IgD-negative memory B cell (primary cell): ENCODE measurements at regions not wholly inside any gene's neighbourhood (a gene's known extent, or its start where the extent isn't known, plus 50 kb on each side); places are given as distances from the start of the nearest gene placed in this dataset.

ENCODE experiments used
- H3K27ac Mint-ChIP-seq, 3 donors: one replicate each; pipeline ENCODE4 v1.8.0; 2020 to 2022; ENCODE audit warnings: mild to moderate bottlenecking in 3 of 3, mixed read lengths in 3 of 3, moderate library complexity in 1 of 3
- H3K27me3 Mint-ChIP-seq: one replicate; pipeline ENCODE4 v1.8.0; 2021; ENCODE audit warnings: mixed read lengths
- H3K36me3 Mint-ChIP-seq: one replicate; pipeline ENCODE4 v1.8.0; 2020; ENCODE audit warnings: mild to moderate bottlenecking, mixed read lengths
- H3K4me1 Mint-ChIP-seq, 3 donors: one replicate each; pipeline ENCODE4 v1.8.0; 2020 to 2022; ENCODE audit warnings: mixed read lengths in 3 of 3, mild to moderate bottlenecking in 1 of 3
- H3K4me3 Mint-ChIP-seq, 4 donors: one replicate each; pipeline ENCODE4 v1.8.0; 2020 to 2022; ENCODE audit warnings: mild to moderate bottlenecking in 4 of 4, mixed read lengths in 4 of 4, moderate library complexity in 3 of 4
- H3K9me3 Mint-ChIP-seq, 3 donors: one replicate each; pipeline ENCODE4 v1.8.0; 2020 to 2021; ENCODE audit warnings: mixed read lengths in 3 of 3, mild to moderate bottlenecking in 1 of 3

DNA sequence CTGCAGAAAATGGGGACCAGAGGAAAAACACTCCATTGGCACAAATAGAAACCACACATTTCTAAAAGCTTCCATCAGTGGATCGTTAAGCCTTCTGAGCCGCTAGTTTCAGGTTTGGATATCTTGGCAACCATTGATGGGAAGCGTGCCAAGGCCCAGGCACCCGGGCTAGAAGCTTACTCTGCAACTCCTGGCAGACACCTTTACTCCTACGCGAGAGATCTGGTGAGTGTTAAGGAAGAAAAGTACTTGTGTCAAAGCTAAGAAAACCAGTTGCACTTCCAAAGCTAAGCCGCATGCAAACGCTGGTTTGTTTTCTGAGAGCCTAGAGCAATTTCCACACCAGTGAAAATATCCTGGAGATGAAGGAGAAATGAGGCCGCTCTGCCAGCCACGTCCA is 472.4 kb downstream of the PMP22 start:
- H3K9me3 Mint-ChIP-seq: peaks cover 0 to 2% (median 0%) of the 10 kb centered on the region in 3 donors
- no peak overlapping the region for H3K27ac Mint-ChIP-seq
- peaks cover 1% of the 10 kb centered on the region for H3K36me3 Mint-ChIP-seq
- H3K4me3 Mint-ChIP-seq: no peak overlapping the region
- peaks cover 0 to 10% (median 0%) of the 10 kb centered on the region in 3 donors for H3K4me1 Mint-ChIP-seq
- peaks cover 14% of the 10 kb centered on the region for H3K27me3 Mint-ChIP-seq

GRCh38 chr17:14791221-14791620 is 473.9 kb downstream of the PMP22 start:
- H3K9me3 Mint-ChIP-seq: peaks cover 0 to 2% (median 0%) of the 10 kb centered on the region in 3 donors
- H3K36me3 Mint-ChIP-seq: no peaks in the 10 kb centered on the region
- H3K27me3 Mint-ChIP-seq: peaks cover 12% of the 10 kb centered on the region
- H3K27ac Mint-ChIP-seq: no peak overlapping the region
- H3K4me3 Mint-ChIP-seq: no peak overlapping the region
- peaks cover 0 to 10% (median 0%) of the 10 kb centered on the region in 3 donors for H3K4me1 Mint-ChIP-seq

- peak overlapping the region in 1 of 4 donors; percentile 73 for H3K4me3 Mint-ChIP-seq
Measured at GRCh38 chr17:14790521-14790920, 474.6 kb downstream of the PMP22 start.

DNA sequence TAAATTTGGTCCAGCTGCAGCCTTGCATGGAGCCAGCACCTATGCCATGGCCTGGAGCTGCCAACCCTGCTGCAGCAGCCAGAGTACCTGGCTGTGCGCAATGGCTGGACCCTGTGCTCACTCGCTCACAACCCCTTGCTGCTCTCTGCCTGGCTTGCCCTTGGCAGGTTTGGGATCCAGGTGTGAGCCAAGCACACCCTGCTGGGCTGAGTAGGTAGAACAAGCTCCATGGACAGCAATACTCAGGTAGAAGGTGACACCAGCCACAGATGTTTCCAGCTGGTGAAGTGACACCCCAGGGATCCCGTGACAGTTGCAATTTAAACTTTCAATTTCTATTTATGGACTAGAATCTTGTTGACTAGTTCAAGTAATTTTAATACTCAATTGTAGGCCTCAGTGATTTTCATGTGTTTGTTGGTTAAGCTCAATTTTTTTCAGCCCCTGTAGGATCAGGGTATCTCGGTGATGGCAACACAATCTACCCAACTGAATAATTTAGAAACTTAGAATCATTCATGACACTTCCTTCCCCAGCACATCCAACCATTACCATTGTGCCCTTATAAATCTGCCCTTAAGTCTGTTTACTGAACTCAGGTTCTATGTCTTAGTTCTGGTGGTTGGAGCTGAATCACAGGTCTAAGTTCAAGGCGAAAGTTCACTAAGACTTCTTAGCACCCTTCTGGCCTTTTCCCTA is 480.0 kb downstream of the PMP22 start:
- Mint-ChIP-seq H3K9me3 (peaks cover 0 to 2% (median 0%) of the 10 kb centered on the region in 3 donors), H3K4me3 (no peak overlapping the region), H3K27me3 (no peaks in the 10 kb centered on the region), H3K27ac (no peak overlapping the region), H3K36me3 (no peaks in the 10 kb centered on the region), H3K4me1 (peaks cover 0 to 5% (median 3%) of the 10 kb centered on the region in 3 donors)

More at GRCh38 chr17:14790521-14790920, 474.6 kb downstream of the PMP22 start:
- Mint-ChIP-seq H3K36me3 (no peaks in the 10 kb centered on the region), H3K9me3 (peaks cover 0 to 2% (median 0%) of the 10 kb centered on the region in 3 donors), H3K27ac (peak overlapping the region in 1 of 3 donors; percentile 17), H3K27me3 (peaks cover 12% of the 10 kb centered on the region), H3K4me1 (peaks cover 0 to 10% (median 0%) of the 10 kb centered on the region in 3 donors)

DNA sequence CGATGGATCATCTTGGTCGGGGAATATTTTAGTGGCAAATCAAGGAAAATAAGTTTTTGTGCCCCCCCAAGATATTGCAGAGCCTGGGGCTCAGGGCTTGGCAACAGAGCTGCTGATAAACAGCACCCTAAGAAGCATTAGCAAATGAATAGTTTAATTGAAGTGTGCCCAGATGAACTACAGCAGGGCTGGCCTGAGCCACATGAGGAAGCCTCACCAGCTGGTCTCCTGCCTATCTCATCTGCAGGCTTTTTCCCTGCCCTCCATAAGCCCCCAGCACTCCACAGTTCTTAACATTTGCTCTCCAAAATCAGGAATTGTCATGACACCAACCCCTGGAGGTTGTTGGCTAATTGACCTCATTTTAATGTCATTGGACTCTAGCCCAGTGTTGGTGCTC is 480.2 kb downstream of the HS3ST3B1 start:
- no peaks in the 10 kb centered on the region for H3K9me3 Mint-ChIP-seq
- H3K27ac Mint-ChIP-seq: no peak overlapping the region
- no peaks in the 10 kb centered on the region for H3K27me3 Mint-ChIP-seq
- peaks cover 0 to 4% (median 3%) of the 10 kb centered on the region in 3 donors for H3K4me1 Mint-ChIP-seq
- no peak overlapping the region for H3K4me3 Mint-ChIP-seq
- H3K36me3 Mint-ChIP-seq: no peaks in the 10 kb centered on the region

DNA sequence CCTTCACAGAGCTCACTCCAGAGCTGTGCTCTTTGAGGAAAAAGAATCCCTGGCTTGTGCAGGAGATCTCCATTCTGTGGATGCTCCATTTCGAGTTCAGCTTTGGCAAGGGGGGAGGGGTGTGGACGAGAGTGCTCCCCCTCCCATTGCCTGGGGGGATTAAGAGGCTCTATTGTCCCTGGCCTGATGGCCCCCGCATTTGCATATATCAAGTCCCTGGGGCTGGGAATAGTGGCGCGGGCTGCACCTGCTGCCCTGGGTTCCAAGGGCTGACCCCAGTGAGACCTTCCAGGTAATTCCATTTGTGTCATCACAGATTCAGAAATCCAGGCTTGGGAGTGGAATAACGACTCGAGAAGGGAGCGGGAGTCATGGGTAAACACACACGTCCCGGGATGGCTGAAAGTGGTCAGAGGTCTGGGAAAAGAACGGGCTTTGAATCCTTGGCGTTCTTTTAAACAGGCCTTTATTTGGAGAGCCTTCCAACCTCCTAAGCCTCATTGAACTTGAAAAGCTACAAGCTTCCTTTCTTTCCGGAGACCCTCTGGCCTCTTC is 479.3 kb downstream of the HS3ST3B1 start:
- Mint-ChIP-seq H3K9me3 (peaks cover 0 to 3% (median 0%) of the 10 kb centered on the region in 3 donors), H3K27ac (peak overlapping the region in 1 of 3 donors; percentile 2), H3K27me3 (no peaks in the 10 kb centered on the region), H3K4me1 (peaks cover 0 to 1% (median 0%) of the 10 kb centered on the region in 3 donors), H3K4me3 (no peak overlapping the region), H3K36me3 (no peaks in the 10 kb centered on the region)

DNA sequence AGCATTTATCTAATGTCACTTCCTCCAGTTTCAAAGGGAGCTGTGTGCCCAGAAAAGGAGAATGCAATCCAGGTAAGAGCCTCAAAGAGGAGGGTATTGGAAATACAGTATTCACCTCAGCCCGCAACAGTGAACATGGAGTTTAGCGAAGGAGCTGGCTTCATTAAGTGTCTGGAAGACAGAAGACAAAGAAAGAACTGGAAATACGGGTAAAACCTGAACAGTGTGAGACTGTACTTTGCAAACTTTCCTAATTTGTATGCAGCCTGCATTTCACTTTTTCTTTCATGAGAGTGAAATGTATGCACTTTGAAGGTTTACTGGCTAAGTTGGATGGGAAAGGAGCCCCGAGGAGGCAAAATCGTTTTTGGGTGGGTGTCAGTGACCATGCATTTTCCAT is 478.4 kb downstream of the HS3ST3B1 start:
- H3K4me3 Mint-ChIP-seq: no peak overlapping the region
- no peak overlapping the region for H3K27ac Mint-ChIP-seq
- H3K4me1 Mint-ChIP-seq: no peaks in the 10 kb centered on the region
- no peaks in the 10 kb centered on the region for H3K27me3 Mint-ChIP-seq
- peaks cover 4% of the 10 kb centered on the region for H3K36me3 Mint-ChIP-seq
- peaks cover 0 to 4% (median 3%) of the 10 kb centered on the region in 3 donors for H3K9me3 Mint-ChIP-seq

DNA sequence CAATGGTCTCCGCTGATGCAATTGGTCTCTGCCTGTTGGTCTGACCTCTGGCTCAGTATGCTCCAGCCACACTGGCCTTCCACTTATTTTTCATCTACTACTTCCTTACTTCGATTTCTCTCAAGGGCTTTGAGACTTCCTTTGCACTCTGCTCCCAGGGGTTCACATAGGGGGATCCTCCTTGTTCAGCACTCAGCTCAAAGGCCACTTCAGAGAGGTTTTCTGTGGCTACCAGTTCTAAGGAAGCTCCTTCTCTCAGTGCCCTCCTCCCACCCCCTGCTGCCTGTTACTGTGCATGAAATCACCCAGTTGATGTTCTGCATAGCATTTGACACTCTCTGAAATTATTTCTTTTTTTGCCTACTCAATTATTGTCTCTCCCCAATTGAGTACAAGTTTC is 476.4 kb downstream of the HS3ST3B1 start:
- Mint-ChIP-seq H3K4me1 (no peaks in the 10 kb centered on the region), H3K36me3 (peaks cover 4% of the 10 kb centered on the region), H3K27ac (no peak overlapping the region), H3K4me3 (no peak overlapping the region), H3K27me3 (no peaks in the 10 kb centered on the region), H3K9me3 (peaks cover 0 to 5% (median 3%) of the 10 kb centered on the region in 3 donors)

GRCh38 chr17:14776791-14777190 is 475.9 kb downstream of the HS3ST3B1 start:
- no peaks in the 10 kb centered on the region for H3K4me1 Mint-ChIP-seq
- H3K27me3 Mint-ChIP-seq: no peaks in the 10 kb centered on the region
- H3K36me3 Mint-ChIP-seq: peaks cover 4% of the 10 kb centered on the region
- H3K9me3 Mint-ChIP-seq: peaks cover 0 to 5% (median 3%) of the 10 kb centered on the region in 3 donors
- no peak overlapping the region for H3K4me3 Mint-ChIP-seq
- no peak overlapping the region for H3K27ac Mint-ChIP-seq

DNA sequence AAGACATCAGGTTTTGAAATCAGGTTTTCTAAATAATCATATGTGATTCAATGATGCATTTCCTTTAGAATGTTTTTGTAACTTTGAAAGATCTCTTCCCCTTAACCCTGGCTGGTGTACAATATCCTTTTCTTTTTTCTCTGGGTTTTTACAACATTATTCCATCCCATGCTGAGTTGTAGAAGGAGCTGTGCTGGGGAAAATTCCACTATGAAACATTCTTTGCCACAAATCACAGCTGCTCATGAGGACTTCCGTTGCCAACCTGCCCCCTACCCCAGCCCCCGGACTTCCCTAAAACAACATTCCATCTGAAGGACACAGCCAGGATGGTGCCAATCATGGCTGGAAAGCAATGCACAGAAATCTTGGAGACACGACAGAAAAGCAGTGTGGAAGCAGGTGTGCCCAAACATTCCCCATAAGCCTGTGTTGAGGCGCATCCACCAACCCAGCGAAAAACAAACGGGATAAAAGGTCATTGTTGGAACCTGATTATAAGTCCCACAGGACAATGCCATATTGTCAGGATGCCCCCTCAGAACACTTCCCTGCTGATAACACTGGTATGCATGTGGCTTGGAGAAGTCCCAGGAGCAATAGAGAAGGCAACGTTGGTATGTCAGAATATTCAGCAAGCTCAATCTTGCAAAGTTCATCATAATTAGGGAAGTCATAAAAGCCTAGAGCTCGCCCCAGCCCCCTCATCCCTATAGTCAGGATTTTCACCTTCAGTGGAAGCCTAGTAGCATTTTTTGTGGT is 475.0 kb downstream of the HS3ST3B1 start:
- Mint-ChIP-seq H3K4me3 (no peak overlapping the region), H3K4me1 (no peaks in the 10 kb centered on the region), H3K9me3 (peaks cover 0 to 5% (median 3%) of the 10 kb centered on the region in 3 donors), H3K27ac (peak overlapping the region in 1 of 3 donors; percentile 7), H3K36me3 (peaks cover 4% of the 10 kb centered on the region), H3K27me3 (no peaks in the 10 kb centered on the region)

- Mint-ChIP-seq H3K27me3 (no peaks in the 10 kb centered on the region), H3K4me3 (no peak overlapping the region), H3K27ac (no peak overlapping the region), H3K9me3 (peaks cover 0 to 5% (median 3%) of the 10 kb centered on the region in 3 donors), H3K4me1 (no peaks in the 10 kb centered on the region), H3K36me3 (peaks cover 4% of the 10 kb centered on the region)
Measured at GRCh38 chr17:14774774-14775173, 473.9 kb downstream of the HS3ST3B1 start.

DNA sequence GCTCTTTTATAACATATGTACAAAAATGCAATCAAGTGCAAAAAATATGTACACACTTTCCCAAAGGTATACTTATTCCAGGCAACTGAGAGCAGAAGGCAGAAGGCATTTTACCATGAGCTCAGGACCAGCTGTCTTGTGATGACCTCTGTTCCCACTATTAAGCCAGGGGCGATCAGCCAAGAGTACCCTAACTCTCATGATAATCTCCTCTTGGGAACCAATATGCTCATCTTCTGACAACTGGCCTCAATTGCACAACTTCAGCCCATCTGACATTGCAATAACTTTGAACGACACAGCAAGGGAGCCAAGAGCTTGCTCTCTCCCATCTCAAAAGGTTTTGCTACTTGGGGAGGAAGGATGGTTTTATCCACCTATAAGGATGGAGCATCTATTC is 471.9 kb downstream of the HS3ST3B1 start:
- Mint-ChIP-seq H3K9me3 (peaks cover 0 to 10% (median 3%) of the 10 kb centered on the region in 3 donors), H3K27me3 (no peaks in the 10 kb centered on the region), H3K36me3 (peaks cover 4% of the 10 kb centered on the region), H3K4me3 (no peak overlapping the region), H3K4me1 (no peaks in the 10 kb centered on the region), H3K27ac (no peak overlapping the region)

DNA sequence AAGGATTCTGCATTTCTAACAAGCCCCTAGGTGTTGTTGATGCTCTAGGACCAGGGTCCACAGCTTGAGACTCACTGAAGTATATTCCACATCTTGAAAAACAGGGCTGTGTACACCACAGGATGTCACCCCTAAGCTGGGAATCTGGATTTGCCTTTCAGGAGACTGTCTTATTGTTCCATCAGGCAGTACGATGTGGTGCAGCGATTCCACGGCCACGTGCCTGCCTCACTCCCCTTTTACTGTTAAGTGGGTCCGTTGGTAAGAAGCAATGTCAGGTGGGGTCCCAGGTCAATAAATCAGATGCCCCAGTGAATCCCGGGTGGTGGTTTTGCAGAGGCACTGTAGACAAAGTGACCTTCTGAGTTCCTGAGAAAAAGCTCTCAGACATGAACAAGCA is 470.7 kb downstream of the HS3ST3B1 start:
- Mint-ChIP-seq H3K4me3 (no peak overlapping the region), H3K27me3 (no peaks in the 10 kb centered on the region), H3K9me3 (peaks cover 0 to 10% (median 5%) of the 10 kb centered on the region in 3 donors), H3K36me3 (peaks cover 4% of the 10 kb centered on the region), H3K27ac (no peak overlapping the region), H3K4me1 (no peaks in the 10 kb centered on the region)

- Mint-ChIP-seq H3K27ac (no peak overlapping the region), H3K36me3 (no peaks in the 10 kb centered on the region), H3K4me3 (no peak overlapping the region), H3K9me3 (peaks cover 0 to 5% (median 1%) of the 10 kb centered on the region in 3 donors), H3K27me3 (no peaks in the 10 kb centered on the region), H3K4me1 (no peaks in the 10 kb centered on the region)
Measured at GRCh38 chr17:14768923-14769322, 468.0 kb downstream of the HS3ST3B1 start.
